ENCODE measurements at regions not wholly inside any gene's neighbourhood (a gene's known extent, or its start where the extent isn't known, plus 50 kb on each side); places are given as distances from the start of the nearest gene placed in this dataset.

DNA sequence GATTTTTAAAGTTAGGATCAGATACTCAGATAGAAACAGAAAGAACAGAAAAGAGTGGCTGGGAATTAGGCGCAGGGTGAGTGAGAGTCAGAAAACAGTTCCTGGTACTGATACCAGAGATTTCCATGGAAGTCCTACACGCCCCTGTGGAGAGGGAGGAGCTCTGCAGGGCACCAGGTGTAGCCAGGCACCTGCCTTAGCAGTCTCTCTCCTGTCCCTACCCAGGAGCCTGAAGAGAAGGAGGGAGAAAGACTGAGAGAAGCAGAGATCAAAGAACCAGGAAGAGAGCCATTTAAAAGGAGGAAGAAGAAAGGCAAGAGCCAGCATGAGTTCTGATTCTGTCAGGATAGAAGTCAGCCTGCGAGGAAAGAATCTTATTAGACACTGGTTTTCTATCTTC, 65.0 kb downstream of the CBLN1 start:
- no peak for DNase-seq (ENCODE audit: low spot score)
- FAIRE-seq = no peak

DNA sequence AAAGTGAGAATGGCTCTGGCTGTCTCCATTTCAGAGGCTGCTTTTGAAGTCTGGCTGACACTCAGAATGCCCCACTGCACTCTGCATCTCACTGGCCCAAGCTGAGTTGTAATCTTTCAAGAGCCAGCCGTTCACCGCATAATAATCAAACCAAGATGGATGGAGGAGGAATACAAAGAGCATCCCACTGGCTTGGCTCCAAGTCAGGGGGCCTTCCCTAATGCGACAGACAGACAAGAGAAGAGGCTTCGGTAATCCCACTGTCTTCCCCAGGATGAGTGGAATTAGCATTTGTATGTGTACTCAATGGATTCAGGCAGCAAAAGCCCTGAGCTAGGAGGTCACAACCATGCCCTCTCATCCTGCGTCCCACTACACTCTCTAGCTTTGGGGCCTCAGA, 68.0 kb downstream of the CBLN1 start:
- DNase-seq (ENCODE audit: low spot score) (no peak), FAIRE-seq (no peak)

DNA sequence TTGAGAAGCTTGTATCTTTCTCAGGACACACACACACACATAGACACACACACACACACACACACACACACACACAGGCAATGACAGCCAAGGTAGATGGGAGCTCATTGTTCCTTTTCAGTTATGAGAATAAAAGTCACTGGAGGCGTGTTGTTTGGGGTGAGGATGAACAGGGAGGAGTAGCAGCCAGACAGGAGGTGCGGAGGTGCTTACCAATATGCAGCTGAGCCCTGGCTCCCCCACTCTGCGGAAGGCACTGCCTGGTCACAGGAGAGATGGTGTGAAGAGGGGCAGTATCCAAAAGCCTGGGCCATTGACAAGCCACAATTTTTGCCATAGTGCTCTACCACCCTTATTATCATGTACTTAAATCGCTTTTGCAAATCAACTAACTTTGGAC, 77.4 kb downstream of the CBLN1 start:
- FAIRE-seq (no peak), DNase-seq (ENCODE audit: low spot score) (no peak)

DNA sequence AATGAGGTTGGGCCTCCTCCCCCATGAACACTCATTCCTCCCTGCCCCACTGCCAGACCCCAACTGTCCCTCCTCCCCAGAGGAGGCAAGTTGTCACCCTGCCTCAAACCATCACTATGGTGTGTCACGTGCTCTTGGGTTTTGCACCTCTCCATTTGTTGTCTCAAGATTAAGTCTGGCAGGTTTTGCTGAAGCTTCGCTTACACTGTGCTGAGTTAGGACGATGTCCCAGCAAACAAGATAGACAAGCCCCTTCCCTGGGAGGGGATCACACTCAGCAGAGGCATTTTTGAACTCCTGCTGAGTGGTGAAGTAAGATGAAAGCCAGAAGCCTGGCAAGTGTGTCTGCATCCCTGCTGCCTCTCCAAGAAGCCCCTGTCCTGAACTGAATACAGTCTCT, 78.3 kb downstream of the CBLN1 start:
- DNase-seq (ENCODE audit: low spot score) = no peak

DNA sequence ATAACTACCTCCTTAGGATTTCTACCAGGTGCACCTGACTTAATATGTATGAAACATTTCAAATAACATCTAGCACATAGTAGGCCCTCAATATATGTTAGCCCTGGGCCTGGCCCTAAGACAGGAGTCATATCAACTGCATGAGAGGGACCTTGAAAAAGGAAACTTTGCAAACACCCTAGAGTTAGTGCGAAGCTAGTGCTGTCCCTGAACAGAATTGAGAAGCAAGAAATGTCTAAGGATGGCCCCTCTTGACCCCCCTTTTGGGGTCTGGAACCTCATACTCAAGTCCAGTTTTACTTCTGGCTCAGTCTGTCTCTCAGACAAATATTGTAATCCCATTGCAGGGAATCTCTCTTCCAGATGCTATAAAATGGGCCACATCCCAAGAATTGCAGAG, 80.5 kb downstream of the CBLN1 start:
- FAIRE-seq = no peak
- no peak for DNase-seq (ENCODE audit: low spot score)

More for the DNA sequence above, 78.3 kb downstream of the CBLN1 start:
- FAIRE-seq = no peak

DNA sequence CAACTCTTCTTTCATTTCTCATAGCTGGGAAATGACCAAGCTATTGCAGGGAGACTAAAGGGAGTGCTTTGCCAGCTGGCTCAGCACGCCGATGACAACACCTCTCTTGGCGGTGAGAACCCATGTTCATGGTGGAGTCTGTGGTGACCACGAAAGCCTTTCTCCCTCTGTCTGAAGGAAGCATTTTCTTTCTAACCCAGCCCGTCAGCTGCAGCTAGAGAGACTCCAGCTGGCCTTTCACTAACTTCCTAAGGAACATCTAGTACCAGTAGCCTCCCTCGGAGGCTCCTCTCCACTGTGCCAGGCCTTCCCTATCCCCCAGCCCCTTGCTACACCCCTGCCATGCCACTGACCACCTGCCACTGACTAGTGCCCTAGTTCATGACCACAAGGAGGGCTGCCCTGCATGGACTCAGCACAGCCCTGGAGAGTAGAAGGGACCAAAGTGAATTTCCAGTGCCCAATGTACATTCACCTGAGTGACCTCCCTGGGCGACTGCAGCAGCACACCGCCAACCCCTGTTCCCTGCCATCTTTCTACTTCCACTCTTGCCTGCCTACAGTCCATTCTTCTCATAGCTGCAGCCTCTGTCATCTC, 81.3 kb downstream of the CBLN1 start:
- no peak for FAIRE-seq

DNA sequence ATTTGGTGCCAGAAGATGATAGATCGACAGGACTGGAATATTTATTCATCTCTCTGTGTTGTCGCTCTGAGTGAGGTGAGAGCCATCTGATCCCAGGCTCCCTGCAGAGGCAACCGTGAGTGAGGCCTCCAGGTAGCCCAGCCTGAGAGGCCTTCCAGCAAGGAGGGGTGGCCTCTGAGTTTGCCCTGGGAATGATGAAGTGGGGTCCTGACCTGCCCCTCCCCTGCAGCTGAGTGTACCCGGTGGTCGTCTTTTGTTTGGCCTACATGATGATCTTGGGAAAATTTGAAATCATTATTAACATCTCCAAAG, 86.4 kb downstream of the CBLN1 start:
- no peak for DNase-seq (ENCODE audit: low spot score)
- no peak for FAIRE-seq

More for the DNA sequence above, 81.3 kb downstream of the CBLN1 start:
- DNase-seq (ENCODE audit: low spot score) = no peak

DNA sequence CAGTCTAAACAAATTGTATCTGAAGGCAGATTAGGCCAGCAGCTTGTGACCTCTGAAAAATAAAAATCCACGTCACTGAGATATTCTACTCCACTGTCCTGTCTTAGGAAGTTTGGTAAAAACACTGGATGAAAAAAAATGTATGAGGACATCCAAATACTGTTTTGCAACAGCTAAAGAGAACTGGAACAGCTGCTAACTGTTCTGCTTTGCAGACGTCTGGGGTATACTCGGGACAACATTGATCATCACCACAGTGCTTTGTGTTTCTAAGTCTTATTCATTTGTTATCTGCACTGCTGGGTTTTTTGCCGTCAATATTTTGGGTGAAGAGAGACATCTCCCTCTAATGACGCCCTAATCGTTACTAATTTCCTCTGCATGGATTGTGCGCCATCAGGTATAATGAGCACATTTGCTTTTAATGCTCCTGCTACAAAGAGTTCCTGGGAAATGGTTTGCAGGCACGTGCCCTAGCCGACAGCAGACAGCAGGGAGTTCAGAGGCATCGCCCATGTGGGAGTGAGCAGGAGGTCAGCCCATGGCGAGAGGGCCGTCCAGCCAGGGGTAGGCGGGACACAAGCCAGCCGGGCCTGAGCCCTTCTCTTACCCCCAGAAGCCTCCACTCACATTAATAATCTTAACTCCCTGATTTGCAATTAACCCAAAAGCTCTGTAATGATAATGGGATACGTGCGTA, 87.0 kb downstream of the CBLN1 start:
- DNase-seq (ENCODE audit: low spot score) = no peak
- no peak for FAIRE-seq

DNA sequence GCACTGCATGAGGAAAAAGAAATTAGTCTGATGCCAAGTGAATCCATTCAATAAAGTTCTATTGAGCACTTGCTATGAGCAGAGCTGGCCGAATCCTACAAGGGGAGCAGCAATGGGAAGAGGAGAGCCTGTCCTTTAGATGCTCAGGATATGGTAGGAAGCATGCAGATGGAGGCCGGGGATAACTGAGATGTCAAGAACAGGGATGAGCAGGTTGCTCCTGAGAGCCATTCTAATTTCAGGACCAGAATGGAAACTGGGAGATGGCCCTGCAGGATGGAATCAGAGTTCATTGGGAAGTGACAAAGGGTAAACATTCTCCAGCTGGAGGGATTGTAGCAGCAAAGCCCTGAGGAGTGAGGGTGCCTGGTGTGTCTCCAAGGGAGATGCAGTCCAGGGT, 88.0 kb downstream of the CBLN1 start:
- no peak for DNase-seq (ENCODE audit: low spot score)
- FAIRE-seq = no peak

DNA sequence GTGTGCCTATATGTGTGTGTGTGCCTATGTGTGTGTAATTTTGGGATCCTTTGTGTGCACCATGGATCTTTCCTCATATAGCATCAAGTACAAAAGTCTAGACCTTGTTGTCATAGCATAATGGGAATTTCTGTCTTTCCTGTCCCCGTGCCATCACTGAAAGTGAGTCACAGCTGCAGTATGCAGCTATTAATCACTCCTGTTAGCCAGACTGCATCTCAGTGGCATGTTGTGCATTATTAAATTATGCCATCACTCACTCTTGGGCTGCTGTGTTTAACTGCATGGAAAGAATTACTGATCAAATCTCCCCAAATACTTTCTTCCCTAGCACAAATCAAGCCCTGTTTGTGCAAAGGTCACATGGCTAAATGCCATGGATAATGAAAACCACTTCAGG, 92.4 kb downstream of the CBLN1 start:
- peak; percentile 75 for DNase-seq (ENCODE audit: low spot score)
- peak; percentile 94 for FAIRE-seq

DNA sequence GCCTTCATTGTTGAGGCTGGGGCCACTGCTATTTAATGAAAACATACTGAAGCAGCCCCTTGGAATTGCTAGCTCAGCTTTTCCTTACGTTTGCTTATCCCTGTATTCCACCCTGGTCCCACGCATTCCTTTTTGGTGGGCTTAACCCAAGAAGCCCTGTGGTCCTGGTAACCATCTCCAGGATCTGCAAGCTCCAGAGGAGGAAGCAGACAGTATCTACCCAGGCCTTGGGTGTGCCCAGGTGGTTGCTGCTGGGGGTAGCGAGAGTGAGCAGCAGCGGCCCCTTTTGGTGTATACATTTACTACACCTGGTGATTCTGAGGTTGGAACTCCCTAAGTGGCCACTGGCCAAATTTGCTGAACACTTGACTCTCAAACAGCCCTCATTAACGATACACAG, 97.7 kb downstream of the CBLN1 start:
- no peak for DNase-seq (ENCODE audit: low spot score)
- FAIRE-seq = no peak

DNA sequence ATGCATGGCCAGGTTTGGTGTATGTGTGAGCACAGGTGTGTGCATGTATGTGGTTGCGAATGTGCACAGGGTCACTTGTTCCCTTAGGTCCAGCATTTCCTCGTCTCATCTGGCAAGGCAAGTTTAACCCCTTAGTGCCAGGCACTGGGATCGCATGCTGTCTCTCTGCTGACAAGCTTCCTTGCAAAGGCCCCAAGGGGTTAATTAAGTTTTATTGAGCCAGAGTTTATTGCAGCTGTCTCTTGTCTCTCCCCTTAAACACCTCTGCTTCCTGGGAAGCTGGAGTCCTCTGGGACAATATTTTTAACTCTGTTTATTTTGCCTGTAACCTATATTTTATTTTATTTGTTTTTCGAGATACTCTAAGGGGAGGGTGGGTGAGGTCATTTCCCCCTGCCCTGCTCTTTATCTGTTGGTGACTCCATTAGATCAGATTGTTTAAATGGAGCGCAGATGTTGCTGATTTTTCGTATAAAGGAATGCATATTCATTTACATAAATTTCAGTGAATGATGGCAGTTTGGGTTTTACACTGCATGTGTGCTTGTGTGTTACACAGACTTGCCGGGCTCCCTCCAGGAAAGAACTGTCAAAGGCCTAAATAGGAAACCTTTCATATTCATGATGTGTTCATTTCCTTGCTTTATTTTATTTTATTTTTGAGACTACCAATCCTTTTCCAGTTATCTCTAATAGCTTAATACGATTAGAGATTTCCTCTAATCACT, 99.7 kb downstream of the CBLN1 start:
- no peak for DNase-seq (ENCODE audit: low spot score)
- no peak for FAIRE-seq

DNA sequence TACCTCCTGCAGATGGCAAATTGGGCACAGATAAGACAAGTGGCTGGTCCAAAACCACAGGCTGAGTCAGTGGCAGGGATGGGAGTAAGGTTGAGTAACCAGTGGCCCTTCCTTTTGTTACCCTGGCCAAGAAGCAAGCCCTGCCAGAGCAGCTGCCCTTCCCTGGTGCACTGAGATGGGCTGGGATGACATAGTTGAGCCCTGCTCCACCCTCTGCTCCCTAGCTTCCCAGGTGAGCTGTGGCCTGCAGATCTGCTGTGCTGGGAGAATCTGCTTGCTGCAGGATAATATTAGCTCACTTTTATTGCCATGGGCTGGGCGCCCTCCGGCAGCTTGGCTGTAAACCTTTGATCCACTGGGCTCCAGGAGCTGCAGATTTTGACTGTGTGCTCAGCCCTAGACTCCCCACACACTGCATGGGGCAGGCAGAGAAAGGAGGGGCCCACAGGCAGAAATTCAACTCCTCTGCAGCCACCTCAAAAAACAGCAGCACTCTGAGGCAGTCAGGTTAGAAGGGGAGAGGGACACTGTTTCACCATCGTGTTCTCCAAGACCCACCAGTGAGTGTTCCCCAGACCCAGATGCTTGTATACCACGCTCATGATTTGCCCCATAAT, 101.8 kb downstream of the CBLN1 start:
- no peak for DNase-seq (ENCODE audit: low spot score)
- no peak for FAIRE-seq

DNA sequence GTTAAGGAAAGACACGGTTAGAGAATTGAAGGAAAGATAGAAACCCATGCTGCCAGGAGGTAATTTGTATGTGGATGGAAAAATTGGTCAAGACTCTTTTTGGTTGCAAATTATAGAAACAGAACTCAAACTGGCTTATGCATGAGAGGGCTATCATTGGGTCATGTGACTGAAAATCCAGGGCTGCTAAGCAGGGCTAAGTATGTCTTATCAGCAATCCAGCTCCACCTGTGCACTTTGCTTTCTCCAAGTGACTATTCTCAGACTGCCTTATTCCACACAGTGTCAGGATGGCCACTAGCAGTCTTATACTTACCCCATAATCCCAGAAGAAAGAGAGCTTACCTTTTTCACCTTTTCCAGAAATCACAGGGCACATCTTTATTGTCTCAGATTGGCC, 113.5 kb downstream of the CBLN1 start:
- no peak for FAIRE-seq

DNA sequence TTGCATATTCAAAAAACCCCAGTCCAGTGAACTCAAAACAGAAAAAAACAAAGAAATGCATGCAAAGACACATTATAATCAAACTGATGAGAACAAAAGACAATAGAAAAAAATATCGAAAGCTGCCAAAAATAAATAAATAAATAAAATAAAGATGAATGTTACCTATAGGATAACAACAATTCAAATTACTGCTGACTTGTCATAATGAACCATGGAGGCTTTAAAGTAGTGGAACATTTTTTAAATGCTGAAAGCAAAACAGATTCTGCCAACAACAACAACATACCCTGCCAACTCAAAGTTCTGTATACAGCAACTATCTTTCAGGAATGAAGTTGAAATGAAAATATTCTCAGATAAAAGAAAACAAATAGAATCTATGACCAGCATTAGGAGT, 116.6 kb downstream of the CBLN1 start:
- no peak for FAIRE-seq
- no peak for DNase-seq (ENCODE audit: low spot score)

More for the DNA sequence above, 113.5 kb downstream of the CBLN1 start:
- DNase-seq (ENCODE audit: low spot score) = no peak

DNA sequence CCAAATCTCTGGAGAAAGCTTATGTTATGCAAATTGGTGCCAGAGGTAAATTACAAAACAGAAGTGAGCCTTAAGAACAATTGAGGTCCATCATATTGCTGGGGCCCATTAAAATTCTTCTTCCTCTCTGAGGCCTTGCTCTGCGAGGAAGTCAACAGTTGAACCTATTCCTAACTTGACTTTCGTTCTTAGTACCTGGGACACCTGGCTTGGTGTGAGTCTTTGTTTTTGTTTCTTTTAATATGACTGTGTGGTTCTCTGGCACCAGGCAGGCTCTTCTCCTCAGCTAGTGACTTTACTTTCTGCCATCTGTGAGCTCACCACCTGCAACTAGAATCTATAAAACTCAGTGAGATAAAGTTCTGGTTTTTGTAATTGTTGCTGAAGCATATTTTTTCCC, 120.4 kb downstream of the CBLN1 start:
- DNase-seq (ENCODE audit: low spot score) = no peak
- no peak for FAIRE-seq

DNA sequence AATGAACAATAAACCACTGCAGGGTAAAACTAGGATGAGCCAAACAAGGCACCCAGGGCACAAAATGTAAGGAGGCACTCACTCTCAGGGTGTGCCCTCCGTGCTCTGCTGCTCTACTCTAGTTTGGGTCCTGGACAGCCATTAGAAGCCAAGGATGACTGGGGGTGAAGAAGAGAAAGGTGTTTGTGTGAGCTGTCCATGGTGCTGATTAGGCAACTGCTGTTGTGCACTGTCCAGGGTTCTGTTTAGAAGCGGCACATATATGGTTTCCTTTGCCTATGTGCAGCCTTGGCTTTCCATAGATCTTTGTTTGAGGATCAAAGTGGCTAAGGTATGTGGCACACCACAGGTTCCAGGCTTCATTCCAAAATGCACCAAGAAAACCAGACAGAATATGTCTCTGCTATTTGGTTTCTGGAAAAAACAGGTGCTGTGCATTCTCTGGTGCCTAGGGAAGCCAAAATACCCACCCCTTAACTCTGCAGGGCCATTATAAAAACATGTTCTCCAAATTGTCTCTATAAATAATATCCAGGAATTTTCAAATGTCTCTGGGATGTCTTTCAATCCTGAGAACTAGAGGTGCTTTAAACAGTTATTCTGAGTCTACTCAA, 123.5 kb downstream of the CBLN1 start:
- no peak for FAIRE-seq
- peak; percentile 74 for DNase-seq (ENCODE audit: low spot score)

DNA sequence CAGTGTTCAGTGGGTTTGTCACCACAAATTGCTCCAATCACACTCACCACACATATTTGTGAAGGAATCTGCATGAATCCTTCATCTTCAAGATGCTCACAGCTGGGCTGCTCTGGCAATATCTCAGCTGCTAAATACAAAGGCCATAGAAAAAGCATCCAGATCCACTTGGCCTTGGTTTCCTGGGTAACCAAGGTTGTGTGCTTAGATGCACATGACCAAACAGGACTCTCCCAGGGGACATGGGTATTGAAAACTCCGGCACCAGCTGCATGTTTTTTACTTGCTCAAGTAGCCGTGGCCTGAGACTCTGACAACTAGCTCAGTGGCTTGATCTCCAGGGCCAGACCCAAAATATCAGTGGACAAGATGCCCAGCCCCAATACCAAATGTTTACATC, 131.3 kb downstream of the CBLN1 start:
- FAIRE-seq (no peak), DNase-seq (ENCODE audit: low spot score) (no peak)

DNA sequence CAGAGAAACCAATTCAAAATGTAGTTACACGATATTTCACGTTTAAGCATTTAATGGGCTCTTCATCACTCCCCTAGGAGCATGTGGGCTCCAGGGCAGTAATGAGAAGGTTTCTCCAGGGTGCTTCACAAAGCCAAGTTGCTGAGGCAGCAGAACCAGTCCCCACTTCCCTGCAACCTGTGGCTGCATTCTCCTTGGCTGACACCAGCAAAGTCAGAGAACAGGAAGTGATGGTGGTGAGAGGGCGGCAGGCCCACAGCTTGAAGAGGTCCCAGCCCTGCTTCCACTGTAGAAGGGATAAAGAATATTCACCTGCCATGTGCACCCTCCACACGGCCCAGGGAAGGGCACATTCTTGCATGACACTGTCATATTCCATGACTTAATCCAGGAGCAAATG, 133.2 kb downstream of the CBLN1 start:
- DNase-seq (ENCODE audit: low spot score) = no peak

DNA sequence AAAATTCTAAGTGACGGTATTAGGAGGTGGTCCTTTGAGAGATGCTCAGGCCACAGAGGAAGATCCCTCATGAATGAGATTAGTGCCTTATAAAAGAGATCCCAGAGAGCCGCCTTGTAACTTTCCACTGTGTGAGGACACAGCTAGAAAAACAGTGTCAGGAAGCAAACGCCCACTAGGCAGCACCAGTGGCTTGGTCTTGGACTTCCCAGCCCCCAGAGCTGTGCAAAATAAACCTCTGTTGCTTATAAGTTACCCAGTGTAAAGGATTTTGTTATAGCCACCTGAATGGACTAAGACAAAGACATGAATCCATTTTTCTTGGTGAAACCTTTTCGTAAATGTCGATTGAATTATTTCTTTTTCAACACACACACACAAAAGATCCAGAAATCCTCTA, 141.0 kb downstream of the CBLN1 start:
- DNase-seq (ENCODE audit: low spot score) (no peak), FAIRE-seq (no peak)

More for the DNA sequence above, 133.2 kb downstream of the CBLN1 start:
- FAIRE-seq = no peak

DNA sequence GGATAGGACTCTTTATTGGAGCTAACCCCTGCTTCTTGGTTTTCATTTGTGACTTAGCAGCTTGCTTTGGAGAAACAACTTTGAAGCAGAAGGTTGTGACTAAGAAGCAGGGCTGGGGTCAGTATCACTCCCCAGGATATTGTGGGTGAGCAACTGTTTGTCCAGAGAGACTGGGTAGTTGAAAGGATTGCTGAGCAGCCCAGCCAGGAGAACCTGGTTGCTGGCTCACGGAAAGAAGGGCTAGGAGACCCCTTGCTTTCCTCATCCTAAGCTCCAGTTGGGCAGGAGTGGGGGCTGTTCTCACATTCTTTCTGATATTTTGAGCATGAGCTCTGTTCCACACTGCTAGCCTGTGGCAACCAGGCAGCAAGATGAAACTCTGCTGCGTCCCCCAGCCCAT, 151.2 kb downstream of the CBLN1 start:
- FAIRE-seq (no peak), DNase-seq (ENCODE audit: low spot score) (no peak)

DNA sequence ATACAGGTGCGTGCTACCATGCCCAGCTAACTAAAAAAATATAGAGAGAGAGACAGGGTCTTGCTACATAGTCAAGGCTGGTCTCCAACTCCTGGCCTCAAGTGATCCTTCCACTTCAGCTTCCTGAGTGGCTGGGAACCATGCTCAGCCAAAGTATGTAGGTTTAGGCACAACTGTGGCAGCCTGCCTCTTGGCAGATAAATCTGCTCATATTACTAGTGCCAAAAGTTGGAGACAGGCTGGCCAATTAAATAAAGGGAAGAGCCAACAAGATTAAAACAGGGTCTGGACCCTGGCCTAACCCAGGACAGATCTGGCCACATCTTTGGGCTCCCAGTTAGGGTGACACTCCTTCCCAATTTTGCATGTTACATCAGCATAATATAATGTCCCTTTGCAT, 151.7 kb downstream of the CBLN1 start:
- no peak for FAIRE-seq

More for the DNA sequence above, 151.7 kb downstream of the CBLN1 start:
- DNase-seq (ENCODE audit: low spot score) = no peak
